ENCODE measurements at regions not wholly inside any gene's neighbourhood (a gene's known extent, or its start where the extent isn't known, plus 50 kb on each side); places are given as distances from the start of the nearest gene placed in this dataset.
A peak's percentile ranks its signal among the peaks of the same experiment; 100 is the strongest.

GRCh38 chr1:62951428-62951827 lies 167.5 kb downstream of the ATG4C start:
- Histone ChIP-seq H3K79me2 (replicated peaks; ENCODE audit: insufficient read depth) (no peaks in the 10 kb centered on the region), H3K27ac (ENCODE audit: low read depth) (no peak overlapping the region), H3K36me3 (ENCODE audit: insufficient read depth) (no peaks in the 10 kb centered on the region), H3K9me2 (ENCODE audit: insufficient read depth) (no peaks in the 10 kb centered on the region), H3K4me2 (no peak overlapping the region), H3K4me1 (ENCODE audit: insufficient read depth) (peaks cover 19% of the 10 kb centered on the region), H3F3A (replicated peaks; ENCODE audit: low read depth) (0 out of 2 replicates have a peak, but pooled peaks cover 3% of the 10 kb centered on the region), H2AFZ (peak overlapping the region; percentile 11; the same call in 1 of the 2 replicates), H3K27me3 (ENCODE audit: insufficient read depth) (no peaks in the 10 kb centered on the region), H4K20me1 (replicated peaks; ENCODE audit: insufficient read depth) (no peaks in the 10 kb centered on the region), H3K4me3 (no peak overlapping the region)
- peaks cover 25% of the 10 kb centered on the region for H3K4me1 Mint-ChIP-seq
- TF ChIP-seq REST (IDR thresholded peaks at IDR 0.05; ENCODE audit: unreplicated experiment) (no peak), ETS1 (IDR thresholded peaks at IDR 0.05) (no peak), CREB1 (CRISPR knock-in tag; IDR thresholded peaks at IDR 0.05; ENCODE audit: low read depth) (no peak), ZNF114 (CRISPR knock-in tag; IDR thresholded peaks at IDR 0.05) (no peak), EZH2 (IDR thresholded peaks at IDR 0.05; ENCODE audit: low read depth, unreplicated experiment) (no peak), CTCF (conservative IDR thresholded peaks at IDR 0.05; ENCODE audit: low read depth in 2 of 2) (no peak)
- no peaks in the 10 kb centered on the region for H3K9me3 Mint-ChIP-seq
- DNase-seq (ENCODE audit: low spot score) (no peak), ATAC-seq (no peak)
- H3K27me3 Mint-ChIP-seq (ENCODE audit: insufficient read depth, low read depth, poor library complexity) = no peaks in the 10 kb centered on the region
- H3K36me3 Mint-ChIP-seq (ENCODE audit: low read depth) = no peaks in the 10 kb centered on the region
- no peak overlapping the region for H3K27ac Mint-ChIP-seq
- H3K4me3 Mint-ChIP-seq = no peak overlapping the region

- Histone ChIP-seq H3K79me2 (replicated peaks; ENCODE audit: insufficient read depth) (no peaks in the 10 kb centered on the region), H3K27me3 (ENCODE audit: insufficient read depth) (no peaks in the 10 kb centered on the region), H4K20me1 (replicated peaks; ENCODE audit: insufficient read depth) (no peaks in the 10 kb centered on the region), H3K9me2 (ENCODE audit: insufficient read depth) (no peaks in the 10 kb centered on the region), H3K4me2 (no peak overlapping the region), H3K36me3 (ENCODE audit: insufficient read depth) (no peaks in the 10 kb centered on the region), H3F3A (replicated peaks; ENCODE audit: low read depth) (0 out of 2 replicates have a peak, but pooled peaks cover 3% of the 10 kb centered on the region), H3K4me1 (ENCODE audit: insufficient read depth) (peaks cover 19% of the 10 kb centered on the region), H2AFZ (no peak overlapping the region), H3K4me3 (no peak overlapping the region), H3K27ac (ENCODE audit: low read depth) (no peak overlapping the region)
- H3K27me3 Mint-ChIP-seq (ENCODE audit: insufficient read depth, low read depth, poor library complexity) = peaks cover 2% of the 10 kb centered on the region
- no peaks in the 10 kb centered on the region for H3K9me3 Mint-ChIP-seq
- ATAC-seq = no peak
- no peak overlapping the region for H3K27ac Mint-ChIP-seq
- H3K36me3 Mint-ChIP-seq (ENCODE audit: low read depth) = no peaks in the 10 kb centered on the region
- H3K4me1 Mint-ChIP-seq = peaks cover 25% of the 10 kb centered on the region
- H3K4me3 Mint-ChIP-seq = no peak overlapping the region
- no peak for DNase-seq (ENCODE audit: low spot score)
- TF ChIP-seq CTCF (conservative IDR thresholded peaks at IDR 0.05; ENCODE audit: low read depth in 2 of 2) (no peak), EZH2 (IDR thresholded peaks at IDR 0.05; ENCODE audit: low read depth, unreplicated experiment) (no peak), JUNB (IDR thresholded peaks at IDR 0.05; ENCODE audit: unreplicated experiment) (no peak), NANOG (IDR thresholded peaks at IDR 0.05; ENCODE audit: borderline replicate concordance) (no peak), ZNF114 (CRISPR knock-in tag; IDR thresholded peaks at IDR 0.05) (no peak), ETS1 (IDR thresholded peaks at IDR 0.05) (no peak), REST (IDR thresholded peaks at IDR 0.05; ENCODE audit: unreplicated experiment) (no peak), CREB1 (CRISPR knock-in tag; IDR thresholded peaks at IDR 0.05; ENCODE audit: low read depth) (no peak)
Measured at GRCh38 chr1:62952596-62952995, 168.7 kb downstream of the ATG4C start.
